ENCODE measurements at regions not wholly inside any gene's neighbourhood (a gene's known extent, or its start where the extent isn't known, plus 50 kb on each side); places are given as distances from the start of the nearest gene placed in this dataset.
"Not testable (repeated sequence)": the region's sequence is repeated elsewhere in the genome, so short reads cannot be mapped to it uniquely, and the experiment has no call there.

- peaks cover 3% of the 10 kb centered on the region for H3K9me3 Mint-ChIP-seq
- Histone ChIP-seq H3K27me3 (ENCODE audit: control insufficient read depth, insufficient read depth, low read length, poor library complexity, severe bottlenecking) (peaks cover 4% of the 10 kb centered on the region), H3K27ac (ENCODE audit: low read depth, low read length) (no peak overlapping the region), H3K4me3 (ENCODE audit: low read length) (no peak overlapping the region), H3K9me3 (ENCODE audit: control insufficient read depth, low read length) (peaks cover 5% of the 10 kb centered on the region), H3K36me3 (ENCODE audit: control insufficient read depth, insufficient read depth, low read length) (no peaks in the 10 kb centered on the region), H3K4me1 (ENCODE audit: control insufficient read depth, insufficient read depth, low read length) (no peaks in the 10 kb centered on the region), H3K9ac (ENCODE audit: extremely low read depth, low read length, poor library complexity, severe bottlenecking) (no peak overlapping the region)
- DNase-seq, result no peak
- H3K4me1 Mint-ChIP-seq, result peaks cover 9% of the 10 kb centered on the region
- 91 to 98% methylated on average over 7 to 9 of the region's 9 CpGs for WGBS, 2 experiments (ENCODE audit: insufficient coverage in 1 of 2, insufficient read length in 1 of 2)
- H3K27ac Mint-ChIP-seq, result no peak overlapping the region
- TF ChIP-seq CTCF (conservative IDR thresholded peaks at IDR 0.05), result no peak
- H3K36me3 Mint-ChIP-seq (ENCODE audit: low read depth), result no peaks in the 10 kb centered on the region
- peaks cover 28% of the 10 kb centered on the region for H3K27me3 Mint-ChIP-seq (ENCODE audit: insufficient read depth)
- H3K4me3 Mint-ChIP-seq, result no peak overlapping the region
These were observed 538.7 kb downstream of the RBFOX1 start for GRCh38 chr16:7871371-7871770.

- Mint-ChIP-seq H3K36me3 (ENCODE audit: low read depth) (no peaks in the 10 kb centered on the region), H3K27ac (no peak overlapping the region), H3K4me3 (no peak overlapping the region), H3K4me1 (peaks cover 11% of the 10 kb centered on the region), H3K9me3 (no peaks in the 10 kb centered on the region), H3K27me3 (ENCODE audit: insufficient read depth) (peaks cover 30% of the 10 kb centered on the region)
- Histone ChIP-seq H3K27me3 (ENCODE audit: control insufficient read depth, insufficient read depth, low read length, poor library complexity, severe bottlenecking) (peaks cover 4% of the 10 kb centered on the region), H3K36me3 (ENCODE audit: control insufficient read depth, insufficient read depth, low read length) (no peaks in the 10 kb centered on the region), H3K27ac (ENCODE audit: low read depth, low read length) (no peak overlapping the region), H3K9ac (ENCODE audit: extremely low read depth, low read length, poor library complexity, severe bottlenecking) (no peak overlapping the region), H3K4me3 (ENCODE audit: low read length) (no peak overlapping the region), H3K9me3 (ENCODE audit: control insufficient read depth, low read length) (no peaks in the 10 kb centered on the region), H3K4me1 (ENCODE audit: control insufficient read depth, insufficient read depth, low read length) (no peaks in the 10 kb centered on the region)
- DNase-seq, result no peak
- WGBS, 2 experiments (ENCODE audit: insufficient coverage in 1 of 2, insufficient read length in 1 of 2), result 100% methylated on average over 1 of the region's 1 CpG; no CpG with 5 or more reads in 1 of the 2 experiments
- TF ChIP-seq CTCF (conservative IDR thresholded peaks at IDR 0.05), result no peak
These were observed 535.2 kb downstream of the RBFOX1 start for GRCh38 chr16:7867831-7868230.

- H3K36me3 ChIP-seq (ENCODE audit: control insufficient read depth, insufficient read depth, low read length), result no peaks in the 10 kb centered on the region
- peaks cover 10% of the 10 kb centered on the region for H3K4me1 ChIP-seq (ENCODE audit: control insufficient read depth, insufficient read depth, low read length)
- WGBS, 2 experiments (ENCODE audit: insufficient coverage in 1 of 2, insufficient read length in 1 of 2), result 63 to 70% methylated on average over 2 to 3 of the region's 4 CpGs
- Mint-ChIP-seq H3K4me1 (peaks cover 20% of the 10 kb centered on the region), H3K4me3 (no peak overlapping the region), H3K9me3 (no peaks in the 10 kb centered on the region), H3K27ac (no peak overlapping the region), H3K27me3 (ENCODE audit: insufficient read depth) (peaks cover 20% of the 10 kb centered on the region), H3K36me3 (ENCODE audit: low read depth) (no peaks in the 10 kb centered on the region)
- no peaks in the 10 kb centered on the region for H3K9me3 ChIP-seq (ENCODE audit: control insufficient read depth, low read length)
- TF ChIP-seq CTCF (conservative IDR thresholded peaks at IDR 0.05), result no peak
- no peak overlapping the region for H3K27ac ChIP-seq (ENCODE audit: low read depth, low read length)
- H3K4me3 ChIP-seq (ENCODE audit: low read length), result no peak overlapping the region
- H3K27me3 ChIP-seq (ENCODE audit: control insufficient read depth, insufficient read depth, low read length, poor library complexity, severe bottlenecking), result no peaks in the 10 kb centered on the region
- DNase-seq, result no peak
- no peak overlapping the region for H3K9ac ChIP-seq (ENCODE audit: extremely low read depth, low read length, poor library complexity, severe bottlenecking)
These were observed 533.5 kb downstream of the RBFOX1 start for GRCh38 chr16:7866144-7866543.

GRCh38 chr16:7865393-7865792, 532.7 kb downstream of the RBFOX1 start:
- not testable (repeated sequence) for H3K27ac ChIP-seq (ENCODE audit: low read depth, low read length); H3K27me3 ChIP-seq (ENCODE audit: control insufficient read depth, insufficient read depth, low read length, poor library complexity, severe bottlenecking); H3K36me3 Mint-ChIP-seq (ENCODE audit: low read depth); DNase-seq; H3K9me3 ChIP-seq (ENCODE audit: control insufficient read depth, low read length); H3K36me3 ChIP-seq (ENCODE audit: control insufficient read depth, insufficient read depth, low read length); H3K9ac ChIP-seq (ENCODE audit: extremely low read depth, low read length, poor library complexity, severe bottlenecking); H3K4me3 ChIP-seq (ENCODE audit: low read length); H3K4me3 Mint-ChIP-seq; H3K9me3 Mint-ChIP-seq; H3K27ac Mint-ChIP-seq
- H3K4me1 ChIP-seq (ENCODE audit: control insufficient read depth, insufficient read depth, low read length), result peaks cover 10% of the 10 kb centered on the region
- Mint-ChIP-seq H3K4me1 (peaks cover 20% of the 10 kb centered on the region), H3K27me3 (ENCODE audit: insufficient read depth) (peaks cover 23% of the 10 kb centered on the region)
- 75% methylated on average over 3 of the region's 3 CpGs; no CpG with 5 or more reads in 1 of the 2 experiments for WGBS, 2 experiments (ENCODE audit: insufficient coverage in 1 of 2, insufficient read length in 1 of 2)

All from endodermal cell (in vitro differentiated cells).